IMR-90 (cell line): ENCODE measurements at regions not wholly inside any gene's neighbourhood (a gene's known extent, or its start where the extent isn't known, plus 50 kb on each side); places are given as distances from the start of the nearest gene placed in this dataset.

Source experiments
- CEBPB ChIP-seq: IDR thresholded peaks from 2 replicates; pipeline ENCODE4 v1.6.1; 2012; ENCODE audit warnings: low read depth, low read length, improper control_type of control experiment
- FOS ChIP-seq: fragments of 150-350 bp; IDR thresholded peaks from 2 replicates; pipeline ENCODE4 v1.6.1; 2016; ENCODE audit warnings: low read depth, low read length
- MAZ ChIP-seq: IDR thresholded peaks from 2 replicates; pipeline ENCODE4 v1.6.1; 2012; ENCODE audit warnings: low read depth, mild to moderate bottlenecking, low read length, improper control_type of control experiment, moderate library complexity, borderline replicate concordance
- MXI1 ChIP-seq: IDR thresholded peaks from 2 replicates; pipeline ENCODE4 v1.6.1; 2012; ENCODE audit warnings: low read depth, mild to moderate bottlenecking, low read length, moderate library complexity, borderline replicate concordance
- NFE2L2 ChIP-seq: fragments of 150-350 bp; IDR thresholded peaks from 2 replicates; pipeline ENCODE4 v1.6.1; 2016; ENCODE audit warnings: low read depth, mild to moderate bottlenecking, low read length
- POLR2A ChIP-seq: IDR thresholded peaks from 2 replicates; pipeline ENCODE4 v1.6.1; 2012; ENCODE audit warnings: mild to moderate bottlenecking, low read depth, low read length
- RCOR1 ChIP-seq: IDR thresholded peaks from 2 replicates; pipeline ENCODE4 v1.6.1; 2012; ENCODE audit warnings: mild to moderate bottlenecking, low read length, improper control_type of control experiment; ENCODE audit not compliant: insufficient replicate concordance
- RFX5 ChIP-seq: IDR thresholded peaks from 2 replicates; pipeline ENCODE4 v1.8.0; 2012; ENCODE audit warnings: low read depth, mild to moderate bottlenecking, low read length, moderate library complexity
- TF ChIP-seq, protein P1 (sequence below): conservative IDR thresholded peaks from 2 replicates; pipeline ENCODE4 v1.5.1; 2012; ENCODE audit warnings: mild to moderate bottlenecking, low read depth, low read length, improper control_type of control experiment
- TF ChIP-seq, protein P2 (sequence below): fragments of 150-350 bp; IDR thresholded peaks from 2 replicates; pipeline ENCODE4 v1.6.1; 2017; ENCODE audit warnings: mild to moderate bottlenecking, antibody characterized with exemption, low read length, low read depth

- TF ChIP-seq, protein P1, sequence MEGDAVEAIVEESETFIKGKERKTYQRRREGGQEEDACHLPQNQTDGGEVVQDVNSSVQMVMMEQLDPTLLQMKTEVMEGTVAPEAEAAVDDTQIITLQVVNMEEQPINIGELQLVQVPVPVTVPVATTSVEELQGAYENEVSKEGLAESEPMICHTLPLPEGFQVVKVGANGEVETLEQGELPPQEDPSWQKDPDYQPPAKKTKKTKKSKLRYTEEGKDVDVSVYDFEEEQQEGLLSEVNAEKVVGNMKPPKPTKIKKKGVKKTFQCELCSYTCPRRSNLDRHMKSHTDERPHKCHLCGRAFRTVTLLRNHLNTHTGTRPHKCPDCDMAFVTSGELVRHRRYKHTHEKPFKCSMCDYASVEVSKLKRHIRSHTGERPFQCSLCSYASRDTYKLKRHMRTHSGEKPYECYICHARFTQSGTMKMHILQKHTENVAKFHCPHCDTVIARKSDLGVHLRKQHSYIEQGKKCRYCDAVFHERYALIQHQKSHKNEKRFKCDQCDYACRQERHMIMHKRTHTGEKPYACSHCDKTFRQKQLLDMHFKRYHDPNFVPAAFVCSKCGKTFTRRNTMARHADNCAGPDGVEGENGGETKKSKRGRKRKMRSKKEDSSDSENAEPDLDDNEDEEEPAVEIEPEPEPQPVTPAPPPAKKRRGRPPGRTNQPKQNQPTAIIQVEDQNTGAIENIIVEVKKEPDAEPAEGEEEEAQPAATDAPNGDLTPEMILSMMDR, result no peak
- TF ChIP-seq, protein P2, sequence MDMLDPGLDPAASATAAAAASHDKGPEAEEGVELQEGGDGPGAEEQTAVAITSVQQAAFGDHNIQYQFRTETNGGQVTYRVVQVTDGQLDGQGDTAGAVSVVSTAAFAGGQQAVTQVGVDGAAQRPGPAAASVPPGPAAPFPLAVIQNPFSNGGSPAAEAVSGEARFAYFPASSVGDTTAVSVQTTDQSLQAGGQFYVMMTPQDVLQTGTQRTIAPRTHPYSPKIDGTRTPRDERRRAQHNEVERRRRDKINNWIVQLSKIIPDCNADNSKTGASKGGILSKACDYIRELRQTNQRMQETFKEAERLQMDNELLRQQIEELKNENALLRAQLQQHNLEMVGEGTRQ, result no peak
- TF ChIP-seq CEBPB (no peak), POLR2A (no peak), NFE2L2 (no peak), MAZ (no peak), FOS (no peak), RCOR1 (no peak), RFX5 (no peak), MXI1 (no peak)
Observed at GRCh38 chr10:120719333-120719732, 131.8 kb upstream of the WDR11 start.
